ENCODE measurements at regions not wholly inside any gene's neighbourhood (a gene's known extent, or its start where the extent isn't known, plus 50 kb on each side); places are given as distances from the start of the nearest gene placed in this dataset.
"Not testable (repeated sequence)": the region's sequence is repeated elsewhere in the genome, so short reads cannot be mapped to it uniquely, and the experiment has no call there.

DNA sequence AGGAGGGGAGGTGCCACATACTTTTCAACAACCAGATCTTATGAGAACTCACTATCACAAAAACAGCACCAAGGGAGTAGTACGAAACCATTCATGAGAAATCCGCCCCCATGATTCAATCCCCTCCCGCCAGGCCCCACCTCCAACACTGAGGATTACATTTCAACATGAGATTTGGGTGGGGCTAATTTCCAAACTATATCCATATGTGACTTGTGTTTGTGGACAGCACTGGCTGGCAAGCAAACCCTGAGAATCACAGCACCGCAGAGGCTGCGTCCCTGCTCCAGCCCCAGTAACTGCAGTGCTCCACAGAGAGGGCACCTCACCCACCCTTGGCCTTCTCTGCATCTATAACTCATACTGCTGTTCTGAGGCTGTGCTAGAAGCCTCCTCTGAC is 211.2 kb upstream of the PODXL start:
- Histone ChIP-seq H3K27ac (no peak overlapping the region), H3K9me3 (no peaks in the 10 kb centered on the region), H3K36me3 (no peaks in the 10 kb centered on the region), H3K4me3 (no peak overlapping the region), H3K27me3 (no peaks in the 10 kb centered on the region), H3K4me1 (no peaks in the 10 kb centered on the region)
- intact Hi-C loops (cut with DNase I), result no loop called here
- DNase-seq (ENCODE audit: low spot score in 2 of 2), result no peak
- TF ChIP-seq, protein P1, sequence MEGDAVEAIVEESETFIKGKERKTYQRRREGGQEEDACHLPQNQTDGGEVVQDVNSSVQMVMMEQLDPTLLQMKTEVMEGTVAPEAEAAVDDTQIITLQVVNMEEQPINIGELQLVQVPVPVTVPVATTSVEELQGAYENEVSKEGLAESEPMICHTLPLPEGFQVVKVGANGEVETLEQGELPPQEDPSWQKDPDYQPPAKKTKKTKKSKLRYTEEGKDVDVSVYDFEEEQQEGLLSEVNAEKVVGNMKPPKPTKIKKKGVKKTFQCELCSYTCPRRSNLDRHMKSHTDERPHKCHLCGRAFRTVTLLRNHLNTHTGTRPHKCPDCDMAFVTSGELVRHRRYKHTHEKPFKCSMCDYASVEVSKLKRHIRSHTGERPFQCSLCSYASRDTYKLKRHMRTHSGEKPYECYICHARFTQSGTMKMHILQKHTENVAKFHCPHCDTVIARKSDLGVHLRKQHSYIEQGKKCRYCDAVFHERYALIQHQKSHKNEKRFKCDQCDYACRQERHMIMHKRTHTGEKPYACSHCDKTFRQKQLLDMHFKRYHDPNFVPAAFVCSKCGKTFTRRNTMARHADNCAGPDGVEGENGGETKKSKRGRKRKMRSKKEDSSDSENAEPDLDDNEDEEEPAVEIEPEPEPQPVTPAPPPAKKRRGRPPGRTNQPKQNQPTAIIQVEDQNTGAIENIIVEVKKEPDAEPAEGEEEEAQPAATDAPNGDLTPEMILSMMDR (IDR thresholded peaks at IDR 0.05), result no peak

DNA sequence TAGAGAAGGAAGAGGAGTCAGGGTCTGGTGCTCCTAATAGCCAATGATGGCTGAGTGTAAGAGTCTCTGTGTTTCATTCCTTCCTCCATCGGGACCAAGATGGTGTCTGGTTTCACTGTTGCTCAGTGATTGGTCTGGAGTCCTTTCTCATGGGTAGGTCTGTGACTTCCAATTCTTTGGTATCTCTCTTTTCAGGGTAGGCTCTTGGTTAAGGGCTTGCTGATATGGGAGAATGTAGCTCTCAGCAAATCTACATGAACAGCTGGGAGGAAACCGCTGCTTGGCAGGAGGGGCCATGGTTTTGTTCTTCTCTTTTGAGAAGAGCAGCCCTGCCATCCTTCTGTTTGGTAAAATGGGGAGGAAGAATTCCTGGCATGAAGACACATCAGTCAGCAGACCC is 209.1 kb upstream of the PODXL start:
- H3K9me3 ChIP-seq, result no peaks in the 10 kb centered on the region
- intact Hi-C loops (cut with DNase I), result no loop called here

DNA sequence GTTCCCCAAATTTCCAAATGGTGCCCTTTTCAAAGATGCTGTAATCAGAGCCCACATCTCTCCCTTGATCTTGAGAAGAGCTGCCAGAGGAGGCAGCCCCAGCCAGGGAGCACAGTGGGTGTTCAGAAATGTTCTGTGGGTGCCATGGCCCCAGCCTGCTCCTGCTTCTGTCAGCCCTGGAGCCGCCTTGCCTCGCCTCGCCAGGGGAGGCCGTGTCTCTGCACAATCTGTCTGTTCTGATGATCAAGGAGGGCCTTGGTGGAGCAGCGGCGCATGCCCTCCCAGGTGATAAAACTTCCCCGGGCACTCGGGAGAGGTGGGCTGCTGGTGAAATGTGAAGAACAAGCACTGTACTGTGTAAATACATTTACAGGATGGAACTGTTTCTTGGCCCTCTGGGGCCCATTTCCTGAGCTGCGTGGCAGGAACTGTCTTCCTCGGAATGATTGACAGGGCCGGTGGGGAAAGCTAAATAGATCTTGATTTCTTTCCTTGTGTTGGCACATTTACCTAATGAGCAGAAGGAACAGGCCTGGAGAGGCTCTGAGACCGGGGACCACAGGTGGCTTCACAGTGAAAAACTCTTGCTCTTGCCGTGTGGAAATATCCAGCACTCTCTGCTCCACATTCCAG is 207.8 kb upstream of the PODXL start:
- Histone ChIP-seq H3K9me3 (no peaks in the 10 kb centered on the region), H3K27me3 (no peaks in the 10 kb centered on the region), H3K4me1 (no peaks in the 10 kb centered on the region), H3K27ac (no peak overlapping the region), H3K36me3 (no peaks in the 10 kb centered on the region), H3K4me3 (no peak overlapping the region)
- intact Hi-C loops (cut with DNase I), result no loop called here
- TF ChIP-seq, protein P1 (IDR thresholded peaks at IDR 0.05), result no peak
- DNase-seq (ENCODE audit: low spot score in 2 of 2), result no peak

More for the DNA sequence above, 209.1 kb upstream of the PODXL start:
- TF ChIP-seq, protein P1 (IDR thresholded peaks at IDR 0.05), result no peak
- Histone ChIP-seq H3K27ac (no peak overlapping the region), H3K27me3 (no peaks in the 10 kb centered on the region), H3K4me1 (no peaks in the 10 kb centered on the region), H3K36me3 (no peaks in the 10 kb centered on the region), H3K4me3 (no peak overlapping the region)
- DNase-seq (ENCODE audit: low spot score in 2 of 2), result no peak

DNA sequence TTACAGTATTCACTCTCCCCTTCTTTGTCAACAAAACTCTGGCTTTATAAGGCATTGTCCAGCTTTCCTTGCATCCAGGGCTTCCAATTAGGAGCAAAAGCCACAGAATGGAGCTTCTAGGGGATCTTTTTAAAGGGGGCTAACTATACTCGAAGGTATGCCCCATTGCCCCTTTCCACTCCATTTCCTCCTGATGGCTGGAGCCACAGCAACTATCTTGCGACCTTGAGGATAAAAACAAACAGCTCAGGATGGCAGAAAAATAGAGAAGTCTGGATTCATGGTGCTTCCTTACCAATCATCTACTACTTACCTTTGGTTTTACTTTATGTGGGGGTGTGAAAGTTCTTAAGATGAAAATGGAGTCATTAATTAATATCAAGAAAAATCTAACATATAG is 206.3 kb upstream of the PODXL start:
- intact Hi-C loops (cut with DNase I), result no loop called here

DNA sequence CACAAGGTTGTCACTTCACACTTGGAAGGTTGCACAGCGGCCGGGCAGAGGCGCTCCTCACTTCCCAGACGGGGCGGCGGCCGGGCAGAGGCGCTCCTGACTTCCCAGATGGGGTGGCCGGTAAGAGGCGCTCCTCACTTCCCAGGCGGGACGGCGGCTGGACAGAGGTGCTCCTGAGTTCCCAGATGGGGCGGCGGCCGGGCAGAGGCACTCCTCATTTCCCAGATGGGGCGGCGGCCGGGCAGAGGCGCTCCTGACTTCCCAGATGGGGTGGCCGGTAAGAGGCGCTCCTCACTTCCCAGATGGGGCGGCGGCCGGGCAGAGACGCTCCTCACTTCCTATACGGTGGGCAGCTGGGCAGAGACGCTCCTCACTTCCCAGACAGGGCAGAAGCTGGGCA is 199.4 kb upstream of the PODXL start:
- H3K36me3 ChIP-seq; DNase-seq (ENCODE audit: low spot score in 2 of 2); intact Hi-C loops (cut with DNase I); H3K4me3 ChIP-seq; H3K4me1 ChIP-seq; H3K27ac ChIP-seq; H3K9me3 ChIP-seq; H3K27me3 ChIP-seq: not testable (repeated sequence)

More for the DNA sequence above, 206.3 kb upstream of the PODXL start:
- H3K27ac ChIP-seq, result no peak overlapping the region
- H3K27me3 ChIP-seq, result no peaks in the 10 kb centered on the region
- no peaks in the 10 kb centered on the region for H3K4me1 ChIP-seq
- H3K4me3 ChIP-seq, result no peak overlapping the region
- TF ChIP-seq, protein P1 (IDR thresholded peaks at IDR 0.05), result no peak
- no peak for DNase-seq (ENCODE audit: low spot score in 2 of 2)
- H3K9me3 ChIP-seq, result no peaks in the 10 kb centered on the region
- H3K36me3 ChIP-seq, result no peaks in the 10 kb centered on the region

DNA sequence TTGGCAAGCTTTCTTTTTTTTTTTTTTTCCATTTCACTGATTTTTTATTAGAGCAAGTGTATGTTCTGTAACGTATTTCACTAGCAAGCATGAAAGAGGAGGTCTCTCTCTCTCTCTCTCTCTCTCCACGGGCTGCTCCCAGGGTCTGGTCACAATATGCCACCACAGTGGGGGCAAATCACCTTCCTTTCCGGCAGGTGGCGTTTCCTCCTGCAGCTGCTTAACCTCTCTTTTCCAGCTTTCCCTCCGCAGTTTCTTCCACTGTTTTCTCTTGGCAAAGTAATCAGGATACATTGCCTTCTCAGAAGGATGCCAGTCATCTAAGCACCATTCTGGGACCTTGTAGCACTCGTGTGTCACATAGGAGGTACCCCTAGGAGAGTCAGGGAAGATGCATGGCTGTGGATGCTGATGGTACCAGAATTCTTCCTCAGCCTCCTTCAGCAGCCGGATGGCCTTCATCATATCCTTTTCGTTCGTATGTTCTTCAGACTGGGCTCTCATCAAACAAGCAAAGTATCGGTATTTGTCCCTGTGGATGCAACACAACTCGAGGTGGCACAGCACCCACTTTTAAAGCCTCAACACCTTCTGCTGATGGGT is 197.3 kb upstream of the PODXL start:
- H3K27me3 ChIP-seq, result no peaks in the 10 kb centered on the region
- TF ChIP-seq, protein P1 (IDR thresholded peaks at IDR 0.05), result no peak
- intact Hi-C loops (cut with DNase I), result no loop called here
- DNase-seq (ENCODE audit: low spot score in 2 of 2), result no peak
- H3K27ac ChIP-seq, result no peak overlapping the region
- no peaks in the 10 kb centered on the region for H3K36me3 ChIP-seq
- H3K4me1 ChIP-seq, result no peaks in the 10 kb centered on the region
- no peak overlapping the region for H3K4me3 ChIP-seq
- H3K9me3 ChIP-seq, result no peaks in the 10 kb centered on the region
